ENCODE measurements at regions not wholly inside any gene's neighbourhood (a gene's known extent, or its start where the extent isn't known, plus 50 kb on each side); places are given as distances from the start of the nearest gene placed in this dataset.

DNA sequence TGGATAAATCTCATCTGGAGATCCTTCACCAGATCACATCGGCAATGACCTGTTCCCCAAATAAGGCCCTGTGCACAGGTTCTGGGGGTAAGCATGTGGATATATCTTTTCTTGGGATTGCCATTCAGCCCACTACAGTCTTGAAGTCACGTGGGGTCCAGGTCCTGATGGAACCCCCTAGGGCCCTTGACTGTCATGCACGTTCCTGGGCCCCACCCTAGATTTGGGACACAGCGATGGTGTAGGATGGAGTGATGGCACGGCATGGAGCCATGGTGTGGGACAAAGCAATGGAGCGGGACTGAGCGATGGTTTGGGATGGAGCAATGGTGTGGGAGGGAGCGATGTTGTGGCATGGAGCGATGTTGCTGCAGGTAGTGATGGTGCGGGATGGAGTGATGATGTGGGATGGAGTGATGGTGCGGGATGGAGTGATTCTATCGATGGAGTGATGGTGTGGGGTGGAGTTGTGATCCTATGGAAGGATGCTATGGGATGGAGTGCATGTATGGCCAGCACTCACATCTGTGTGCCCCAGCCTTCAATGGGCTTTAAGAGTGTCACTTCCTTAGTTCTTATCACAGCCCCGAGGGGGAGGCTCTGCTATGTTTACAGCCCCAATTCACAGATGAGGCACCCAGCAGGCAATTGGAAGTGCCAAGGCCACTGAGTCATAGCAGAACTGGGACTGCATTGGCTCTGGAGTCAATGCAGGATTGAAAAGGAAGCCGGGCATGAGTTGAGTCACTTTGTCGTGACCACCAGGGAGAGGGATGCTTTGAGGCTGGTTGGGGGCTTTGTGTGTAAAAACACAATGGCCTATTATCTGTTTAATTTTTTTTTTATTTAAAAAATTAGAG is 97.0 kb upstream of the C1orf174 start:
- TF ChIP-seq, protein P1, sequence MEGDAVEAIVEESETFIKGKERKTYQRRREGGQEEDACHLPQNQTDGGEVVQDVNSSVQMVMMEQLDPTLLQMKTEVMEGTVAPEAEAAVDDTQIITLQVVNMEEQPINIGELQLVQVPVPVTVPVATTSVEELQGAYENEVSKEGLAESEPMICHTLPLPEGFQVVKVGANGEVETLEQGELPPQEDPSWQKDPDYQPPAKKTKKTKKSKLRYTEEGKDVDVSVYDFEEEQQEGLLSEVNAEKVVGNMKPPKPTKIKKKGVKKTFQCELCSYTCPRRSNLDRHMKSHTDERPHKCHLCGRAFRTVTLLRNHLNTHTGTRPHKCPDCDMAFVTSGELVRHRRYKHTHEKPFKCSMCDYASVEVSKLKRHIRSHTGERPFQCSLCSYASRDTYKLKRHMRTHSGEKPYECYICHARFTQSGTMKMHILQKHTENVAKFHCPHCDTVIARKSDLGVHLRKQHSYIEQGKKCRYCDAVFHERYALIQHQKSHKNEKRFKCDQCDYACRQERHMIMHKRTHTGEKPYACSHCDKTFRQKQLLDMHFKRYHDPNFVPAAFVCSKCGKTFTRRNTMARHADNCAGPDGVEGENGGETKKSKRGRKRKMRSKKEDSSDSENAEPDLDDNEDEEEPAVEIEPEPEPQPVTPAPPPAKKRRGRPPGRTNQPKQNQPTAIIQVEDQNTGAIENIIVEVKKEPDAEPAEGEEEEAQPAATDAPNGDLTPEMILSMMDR (IDR thresholded peaks at IDR 0.05; ENCODE audit: low read depth, low read length): no peak
- no peak for TF ChIP-seq EZH2phosphoT487 (IDR thresholded peaks at IDR 0.05; ENCODE audit: low read depth)
